Testis (tissue), 2 donors: ENCODE measurements at regions not wholly inside any gene's neighbourhood (a gene's known extent, or its start where the extent isn't known, plus 50 kb on each side); places are given as distances from the start of the nearest gene placed in this dataset.

Source experiments
- DNase-seq: peaks from one replicate; pipeline ENCODE4 v3.0.0-alpha.2; 2019
- H3K27ac ChIP-seq, 2 donors: fragments of 200-600 bp; sonication (generic); one replicate each; pipeline ENCODE4 v1.5.1; 2019
- H3K27me3 ChIP-seq: fragments of 200-600 bp; sonication (generic); one replicate; pipeline ENCODE4 v1.5.1; 2019
- H3K36me3 ChIP-seq: fragments of 200-600 bp; sonication (generic); one replicate; pipeline ENCODE4 v1.5.1; 2017; ENCODE audit warnings: low read depth; ENCODE audit errors: missing control alignments
- H3K4me1 ChIP-seq: fragments of 200-600 bp; sonication (generic); one replicate; pipeline ENCODE4 v1.5.1; 2019
- H3K4me3 ChIP-seq, 2 donors: fragments of 200-600 bp; sonication (generic); one replicate each; pipeline ENCODE4 v1.5.1; 2017 to 2019
- H3K9me3 ChIP-seq: fragments of 200-600 bp; sonication (generic); one replicate; pipeline ENCODE4 v1.5.1; 2017
- POLR2A ChIP-seq: fragments of 450-650 bp; IDR thresholded peaks from one replicate; pipeline ENCODE4 v1.6.1; 2017; ENCODE audit warnings: antibody characterized with exemption, mild to moderate bottlenecking, moderate library complexity
- WGBS, 2 donors: methylation state at CpG; one replicate each; pipeline ENCODE4 v1.1.5; 2018; 5-methylcytosine and 5-hydroxymethylcytosine counted together
- intact Hi-C: fragments of 100-400 bp; cut with DNase I; formaldehyde crosslinking; loops from one replicate; pipeline ENCODE4 v1.15.1; 2023; ENCODE audit warnings: low total_unique reads
- TF ChIP-seq, protein P1 (sequence below), 3 experiments: fragments of 450-650 bp in 2 of 3; fragments of 200-600 bp in 1 of 3; sonication (generic) in 1 of 3; IDR thresholded peaks; one replicate each; pipeline ENCODE4 v1.5.1; 2016 to 2019; ENCODE audit warnings: antibody characterized with exemption in 3 of 3, mild to moderate bottlenecking in 2 of 3, moderate library complexity in 1 of 3

DNA sequence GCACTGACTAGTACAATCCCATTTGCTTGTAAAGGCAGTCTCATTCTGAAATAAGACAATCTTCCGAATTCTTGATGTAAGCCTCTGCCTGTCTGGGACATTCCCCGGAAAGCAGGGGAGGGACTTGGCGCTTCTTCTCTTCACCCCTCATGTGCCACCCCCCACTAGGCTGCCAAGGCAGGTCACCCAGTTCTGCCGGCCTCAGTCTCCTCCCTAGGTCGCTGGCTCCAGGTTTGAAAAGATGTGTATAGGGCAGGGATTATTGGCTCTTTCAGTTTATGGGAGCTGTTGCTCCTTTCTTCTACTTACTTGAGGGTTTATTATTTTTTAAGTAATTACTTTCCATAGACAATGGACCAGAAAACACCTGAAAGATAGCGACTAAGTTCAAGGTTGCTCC is 158.1 kb upstream of the RPS6KA2 start:
- Histone ChIP-seq H3K9me3 (no peaks in the 10 kb centered on the region), H3K27me3 (no peaks in the 10 kb centered on the region), H3K4me1 (no peaks in the 10 kb centered on the region), H3K27ac (no peak overlapping the region), H3K36me3 (no peaks in the 10 kb centered on the region), H3K4me3 (no peak overlapping the region)
- no peak for DNase-seq
- WGBS, 2 donors: 81 to 85% methylated on average over 6 of the region's 6 CpGs
- no peak for TF ChIP-seq POLR2A
- intact Hi-C loops: no loop called here

DNA sequence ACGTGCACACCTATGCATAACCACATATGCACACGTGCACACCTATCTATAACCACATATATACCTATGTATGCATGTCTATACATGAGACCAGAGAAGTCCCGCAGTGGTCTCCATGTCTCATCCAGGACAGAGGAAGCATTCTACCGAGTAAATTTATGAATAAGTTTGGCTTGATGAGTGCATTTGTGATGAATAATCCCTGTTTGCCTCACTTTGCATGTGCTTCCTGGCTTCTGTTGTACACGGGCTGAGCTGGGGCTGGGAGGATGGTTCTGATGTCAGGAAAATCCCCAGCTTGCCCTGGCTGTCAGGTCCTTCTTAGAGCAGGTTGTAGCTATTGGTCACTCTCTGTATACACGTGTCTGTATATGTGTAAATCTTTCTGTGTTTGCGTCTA is 157.6 kb upstream of the RPS6KA2 start:
- WGBS, 2 donors: 67 to 70% methylated on average over 6 to 7 of the region's 7 CpGs
- DNase-seq: no peak
- Histone ChIP-seq H3K36me3 (no peaks in the 10 kb centered on the region), H3K27me3 (no peaks in the 10 kb centered on the region), H3K4me1 (no peaks in the 10 kb centered on the region), H3K27ac (no peak overlapping the region), H3K4me3 (no peak overlapping the region), H3K9me3 (no peaks in the 10 kb centered on the region)
- TF ChIP-seq, protein P1, sequence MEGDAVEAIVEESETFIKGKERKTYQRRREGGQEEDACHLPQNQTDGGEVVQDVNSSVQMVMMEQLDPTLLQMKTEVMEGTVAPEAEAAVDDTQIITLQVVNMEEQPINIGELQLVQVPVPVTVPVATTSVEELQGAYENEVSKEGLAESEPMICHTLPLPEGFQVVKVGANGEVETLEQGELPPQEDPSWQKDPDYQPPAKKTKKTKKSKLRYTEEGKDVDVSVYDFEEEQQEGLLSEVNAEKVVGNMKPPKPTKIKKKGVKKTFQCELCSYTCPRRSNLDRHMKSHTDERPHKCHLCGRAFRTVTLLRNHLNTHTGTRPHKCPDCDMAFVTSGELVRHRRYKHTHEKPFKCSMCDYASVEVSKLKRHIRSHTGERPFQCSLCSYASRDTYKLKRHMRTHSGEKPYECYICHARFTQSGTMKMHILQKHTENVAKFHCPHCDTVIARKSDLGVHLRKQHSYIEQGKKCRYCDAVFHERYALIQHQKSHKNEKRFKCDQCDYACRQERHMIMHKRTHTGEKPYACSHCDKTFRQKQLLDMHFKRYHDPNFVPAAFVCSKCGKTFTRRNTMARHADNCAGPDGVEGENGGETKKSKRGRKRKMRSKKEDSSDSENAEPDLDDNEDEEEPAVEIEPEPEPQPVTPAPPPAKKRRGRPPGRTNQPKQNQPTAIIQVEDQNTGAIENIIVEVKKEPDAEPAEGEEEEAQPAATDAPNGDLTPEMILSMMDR (IDR thresholded peaks at IDR 0.05): no peak
- TF ChIP-seq POLR2A: no peak
- intact Hi-C loops: no loop called here

DNA sequence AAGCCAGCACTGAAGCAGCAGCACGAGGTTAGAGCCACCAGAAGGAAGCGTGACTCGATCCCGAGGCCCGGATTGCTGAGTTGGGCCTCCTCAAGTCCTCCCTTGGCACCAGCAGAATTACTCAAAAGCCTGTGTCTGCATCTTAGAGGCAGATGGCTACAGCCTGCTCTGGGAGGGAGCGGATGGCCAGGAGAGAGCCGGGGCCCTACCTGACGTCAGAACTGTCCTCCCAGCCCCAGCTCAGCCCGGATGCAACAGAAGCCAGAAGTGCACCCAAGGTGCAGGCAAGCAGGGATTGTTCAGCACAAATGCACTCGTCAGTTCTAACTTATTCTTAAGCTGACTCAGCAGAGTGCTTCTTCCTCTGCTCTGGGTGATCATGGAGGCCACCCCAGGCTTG is 155.5 kb upstream of the RPS6KA2 start:
- Histone ChIP-seq H3K4me3 (no peak overlapping the region), H3K4me1 (no peaks in the 10 kb centered on the region), H3K27ac (no peak overlapping the region), H3K36me3 (no peaks in the 10 kb centered on the region), H3K27me3 (no peaks in the 10 kb centered on the region), H3K9me3 (no peaks in the 10 kb centered on the region)
- intact Hi-C loops: no loop called here
- 63 to 72% methylated on average over 6 to 10 of the region's 10 CpGs for WGBS, 2 donors
- TF ChIP-seq, protein P1 (IDR thresholded peaks at IDR 0.05): no peak
- no peak for TF ChIP-seq POLR2A
- no peak for DNase-seq

DNA sequence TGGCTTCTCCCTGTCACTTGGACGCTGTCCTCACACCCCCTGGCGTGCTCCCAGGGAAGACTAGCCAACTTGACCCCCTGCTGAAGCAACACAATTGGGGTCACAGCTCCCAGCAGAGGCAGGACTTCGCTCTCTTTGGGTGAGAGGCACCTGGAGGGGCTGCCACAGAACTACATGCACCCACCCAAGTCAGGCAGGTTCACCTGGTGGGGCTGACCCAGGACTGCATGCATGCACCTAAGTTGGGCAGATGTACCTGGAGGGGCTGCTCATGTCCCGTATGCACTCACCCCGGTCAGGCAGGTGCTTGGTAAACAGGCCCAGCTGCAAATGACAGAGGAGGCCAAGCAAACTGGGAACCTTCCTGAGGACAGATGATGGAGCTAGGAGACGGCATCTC is 154.3 kb upstream of the RPS6KA2 start:
- Histone ChIP-seq H3K4me3 (no peak overlapping the region), H3K27me3 (no peaks in the 10 kb centered on the region), H3K36me3 (no peaks in the 10 kb centered on the region), H3K4me1 (no peaks in the 10 kb centered on the region), H3K27ac (no peak overlapping the region), H3K9me3 (no peaks in the 10 kb centered on the region)
- no peak for DNase-seq
- intact Hi-C loops: no loop called here
- 81 to 92% methylated on average over 5 to 6 of the region's 6 CpGs for WGBS, 2 donors
- no peak for TF ChIP-seq POLR2A
- TF ChIP-seq, protein P1 (IDR thresholded peaks at IDR 0.05): no peak

DNA sequence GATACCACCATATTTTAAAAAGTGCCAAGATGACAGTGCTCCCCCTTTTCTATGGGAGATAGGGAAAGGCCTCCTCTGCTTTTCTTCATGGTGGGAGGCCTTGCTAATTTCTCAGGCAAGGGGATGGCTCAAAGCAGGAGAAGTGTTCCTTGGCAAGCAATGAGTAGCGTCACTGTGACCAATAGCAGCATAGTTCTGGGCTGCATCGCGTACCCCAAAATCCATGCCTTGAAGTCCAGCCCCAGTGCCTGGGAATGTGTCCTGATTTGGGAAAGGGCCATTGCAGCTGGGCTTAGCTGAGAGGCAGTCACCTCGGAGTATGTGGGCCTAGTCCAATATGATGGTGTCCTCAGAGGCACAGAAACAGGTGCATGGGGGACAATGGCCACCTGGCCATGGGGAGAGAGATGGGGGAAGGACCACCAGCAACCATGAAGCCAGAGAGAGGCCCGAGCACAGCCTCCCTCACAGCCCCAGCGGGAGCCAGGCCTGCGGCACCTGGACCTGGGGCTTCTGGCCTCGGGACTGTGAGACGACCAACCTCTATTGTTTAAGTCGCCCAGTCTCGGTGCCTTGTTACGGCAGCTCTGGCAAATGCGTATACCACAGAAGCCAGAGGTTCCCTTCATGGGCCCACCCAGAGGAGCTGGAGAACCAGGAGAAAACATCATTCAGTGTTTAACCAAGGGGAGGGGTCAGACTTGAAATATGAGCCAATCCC is 153.1 kb upstream of the RPS6KA2 start:
- H3K36me3 ChIP-seq: no peaks in the 10 kb centered on the region
- no peaks in the 10 kb centered on the region for H3K9me3 ChIP-seq
- DNase-seq: no peak
- 93 to 96% methylated on average over 7 to 13 of the region's 13 CpGs for WGBS, 2 donors
- no peak overlapping the region for H3K4me3 ChIP-seq
- no peaks in the 10 kb centered on the region for H3K27me3 ChIP-seq
- peaks cover 5% of the 10 kb centered on the region for H3K4me1 ChIP-seq
- no peak overlapping the region for H3K27ac ChIP-seq
- intact Hi-C loops: loop anchor here (10.0 kb wide), 1 partner anchor 365 kb away; no protein-coding TSS in a partner anchor
- TF ChIP-seq, protein P1 (IDR thresholded peaks at IDR 0.05): no peak
- no peak for TF ChIP-seq POLR2A
